Body of pancreas (tissue), 4 donors: ENCODE measurements at regions not wholly inside any gene's neighbourhood (a gene's known extent, or its start where the extent isn't known, plus 50 kb on each side); places are given as distances from the start of the nearest gene placed in this dataset.

Source experiments
- CTCF ChIP-seq, 7 experiments: fragments of 450-650 bp in 4 of 7; fragments of 200-600 bp in 3 of 7; sonication (generic) in 3 of 7; IDR thresholded peaks; one replicate each; pipeline ENCODE4 v1.5.1; 2016 to 2019; ENCODE audit warnings: antibody characterized with exemption in 7 of 7
- POLR2A ChIP-seq, 3 donors: fragments of 450-650 bp; IDR thresholded peaks; one replicate each; pipeline ENCODE4 v1.6.1; 2016; ENCODE audit warnings: antibody characterized with exemption in 3 of 3, mild to moderate bottlenecking in 2 of 3

GRCh38 chr5:105751908-105752307 lies 1918.8 kb downstream of the EFNA5 start:
- TF ChIP-seq CTCF (IDR thresholded peaks at IDR 0.05) (no peak), POLR2A (IDR thresholded peaks at IDR 0.05) (no peak)
